HUES6 (cell line): ENCODE measurements at regions not wholly inside any gene's neighbourhood (a gene's known extent, or its start where the extent isn't known, plus 50 kb on each side); places are given as distances from the start of the nearest gene placed in this dataset.
"Not testable (repeated sequence)": the region's sequence is repeated elsewhere in the genome, so short reads cannot be mapped to it uniquely, and the experiment has no call there.

Source experiments
- H3K27ac ChIP-seq: 2 replicates; pipeline ENCODE4 v1.7.0; 2013; ENCODE audit warnings: low read depth, mild to moderate bottlenecking, low read length, inconsistent platforms
- H3K27me3 ChIP-seq: 2 replicates; pipeline ENCODE4 v1.6.1; 2013; ENCODE audit warnings: low read length; ENCODE audit not compliant: control insufficient read depth, insufficient read depth
- H3K36me3 ChIP-seq: 2 replicates; pipeline ENCODE4 v1.6.1; 2013; ENCODE audit warnings: low read length; ENCODE audit not compliant: control insufficient read depth, insufficient read depth
- H3K4me1 ChIP-seq: 2 replicates; pipeline ENCODE4 v1.6.1; 2013; ENCODE audit warnings: low read length; ENCODE audit not compliant: control insufficient read depth, insufficient read depth
- H3K4me3 ChIP-seq: 2 replicates; pipeline ENCODE4 v1.5.1; 2013; ENCODE audit warnings: low read depth, low read length
- H3K9ac ChIP-seq: one replicate; pipeline ENCODE4 v1.6.1; 2013; ENCODE audit warnings: mild to moderate bottlenecking, low read length
- H3K9me3 ChIP-seq: 2 replicates; pipeline ENCODE4 v1.6.1; 2013; ENCODE audit warnings: low read depth, low read length; ENCODE audit not compliant: control insufficient read depth, insufficient read depth

- peaks cover 3% of the 10 kb centered on the region; the same call in 1 of the 2 replicates for H3K4me1 ChIP-seq
- no peak overlapping the region for H3K9ac ChIP-seq
- no peaks in the 10 kb centered on the region for H3K9me3 ChIP-seq
- no peak overlapping the region for H3K4me3 ChIP-seq
- no peaks in the 10 kb centered on the region for H3K27me3 ChIP-seq
- no peak overlapping the region for H3K27ac ChIP-seq
- no peaks in the 10 kb centered on the region for H3K36me3 ChIP-seq
Measured at GRCh38 chr6:50549026-50549425, 164.3 kb upstream of the TFAP2D start.

- no peak overlapping the region for H3K27ac ChIP-seq
- H3K4me1 ChIP-seq, result peaks cover 3% of the 10 kb centered on the region; the same call in 1 of the 2 replicates
- no peak overlapping the region for H3K4me3 ChIP-seq
- no peaks in the 10 kb centered on the region for H3K36me3 ChIP-seq
- H3K9me3 ChIP-seq, result no peaks in the 10 kb centered on the region
- no peaks in the 10 kb centered on the region for H3K27me3 ChIP-seq
- H3K9ac ChIP-seq, result no peak overlapping the region
Measured at GRCh38 chr6:50549475-50549874, 163.9 kb upstream of the TFAP2D start.

- Histone ChIP-seq H3K9me3 (no peaks in the 10 kb centered on the region), H3K4me1 (peaks cover 4% of the 10 kb centered on the region; the same call in 1 of the 2 replicates), H3K9ac (no peak overlapping the region), H3K4me3 (no peak overlapping the region), H3K36me3 (no peaks in the 10 kb centered on the region), H3K27ac (no peak overlapping the region), H3K27me3 (no peaks in the 10 kb centered on the region)
Measured at GRCh38 chr6:50555982-50556381, 157.3 kb upstream of the TFAP2D start.

GRCh38 chr6:50565004-50565403 is 148.3 kb upstream of the TFAP2D start:
- H3K27me3 ChIP-seq, result no peaks in the 10 kb centered on the region
- no peak overlapping the region for H3K4me3 ChIP-seq

GRCh38 chr6:50571230-50571629 is 142.1 kb upstream of the TFAP2D start:
- not testable (repeated sequence) for H3K4me1 ChIP-seq, H3K4me3 ChIP-seq

More at GRCh38 chr6:50565004-50565403, 148.3 kb upstream of the TFAP2D start:
- Histone ChIP-seq H3K9ac (no peak overlapping the region), H3K9me3 (no peaks in the 10 kb centered on the region), H3K4me1 (no peaks in the 10 kb centered on the region), H3K36me3 (no peaks in the 10 kb centered on the region), H3K27ac (no peak overlapping the region)

GRCh38 chr6:50585441-50586330 is 127.6 kb upstream of the TFAP2D start:
- Histone ChIP-seq H3K9ac (no peak overlapping the region), H3K27ac (no peak overlapping the region), H3K4me3 (no peak overlapping the region), H3K9me3 (no peaks in the 10 kb centered on the region), H3K27me3 (no peaks in the 10 kb centered on the region), H3K4me1 (peaks cover 3% of the 10 kb centered on the region; the same call in 1 of the 2 replicates), H3K36me3 (no peaks in the 10 kb centered on the region)

More at GRCh38 chr6:50571230-50571629, 142.1 kb upstream of the TFAP2D start:
- not testable (repeated sequence) for H3K9ac ChIP-seq, H3K27me3 ChIP-seq, H3K36me3 ChIP-seq, H3K9me3 ChIP-seq, H3K27ac ChIP-seq

GRCh38 chr6:50586331-50586675 is 127.0 kb upstream of the TFAP2D start:
- no peaks in the 10 kb centered on the region for H3K36me3 ChIP-seq
- H3K4me1 ChIP-seq, result peaks cover 6% of the 10 kb centered on the region; the same call in 1 of the 2 replicates
- H3K27ac ChIP-seq, result no peak overlapping the region
- H3K9ac ChIP-seq, result no peak overlapping the region
- H3K4me3 ChIP-seq, result no peak overlapping the region
- H3K27me3 ChIP-seq, result no peaks in the 10 kb centered on the region
- H3K9me3 ChIP-seq, result no peaks in the 10 kb centered on the region

GRCh38 chr6:50589751-50590470 is 123.4 kb upstream of the TFAP2D start:
- Histone ChIP-seq H3K4me1 (peaks cover 6% of the 10 kb centered on the region; the same call in 1 of the 2 replicates), H3K27ac (no peak overlapping the region), H3K36me3 (no peaks in the 10 kb centered on the region), H3K9me3 (no peaks in the 10 kb centered on the region), H3K27me3 (no peaks in the 10 kb centered on the region), H3K9ac (no peak overlapping the region), H3K4me3 (no peak overlapping the region)

- Histone ChIP-seq H3K9ac (no peak overlapping the region), H3K27me3 (no peaks in the 10 kb centered on the region), H3K4me1 (peaks cover 4% of the 10 kb centered on the region; the same call in 1 of the 2 replicates), H3K9me3 (no peaks in the 10 kb centered on the region), H3K4me3 (no peak overlapping the region), H3K36me3 (no peaks in the 10 kb centered on the region), H3K27ac (no peak overlapping the region)
Measured at GRCh38 chr6:50591135-50591534, 122.2 kb upstream of the TFAP2D start.

GRCh38 chr6:50600280-50600679 is 113.0 kb upstream of the TFAP2D start:
- H3K27ac ChIP-seq, result no peak overlapping the region
- H3K36me3 ChIP-seq, result no peaks in the 10 kb centered on the region
- H3K27me3 ChIP-seq, result no peaks in the 10 kb centered on the region
- H3K9ac ChIP-seq, result no peak overlapping the region
- H3K9me3 ChIP-seq, result no peaks in the 10 kb centered on the region
- H3K4me3 ChIP-seq, result no peak overlapping the region
- no peaks in the 10 kb centered on the region for H3K4me1 ChIP-seq

- Histone ChIP-seq H3K9me3 (no peaks in the 10 kb centered on the region), H3K4me3 (no peak overlapping the region), H3K27ac (no peak overlapping the region), H3K36me3 (no peaks in the 10 kb centered on the region), H3K9ac (no peak overlapping the region), H3K27me3 (no peaks in the 10 kb centered on the region), H3K4me1 (no peaks in the 10 kb centered on the region)
Measured at GRCh38 chr6:50602292-50602691, 111.0 kb upstream of the TFAP2D start.
